GM23338 (cell line): ENCODE measurements at regions not wholly inside any gene's neighbourhood (a gene's known extent, or its start where the extent isn't known, plus 50 kb on each side); places are given as distances from the start of the nearest gene placed in this dataset.

Experiments
- ATAC-seq: fragments of 200-7000 bp; cut with Tn5 transposase; 3 replicates; pipeline ENCODE4 v1.9.1; 2020
- DNase-seq: peaks from one replicate; pipeline ENCODE4 v3.0.0-alpha.2; 2015; ENCODE audit warnings: low spot score
- H2AFZ ChIP-seq: fragments of 200-600 bp; sonication (generic); 2 replicates; pipeline ENCODE4 v1.8.0; 2016; ENCODE audit warnings: antibody characterized with exemption, mild to moderate bottlenecking, moderate library complexity
- H3F3A ChIP-seq: fragments of 200-600 bp; sonication (generic); replicated peaks from 2 replicates; pipeline ENCODE4 v1.8.0; 2017; ENCODE audit warnings: antibody characterized with exemption, mixed run types, low read depth
- H3K27ac ChIP-seq: fragments of 200-600 bp; sonication (generic); 2 replicates; pipeline ENCODE4 v1.6.1; 2016; ENCODE audit warnings: low read depth
- H3K27me3 ChIP-seq: fragments of 200-600 bp; sonication (generic); 2 replicates; pipeline ENCODE4 v1.8.0; 2016; ENCODE audit warnings: mild to moderate bottlenecking, mixed run types, moderate library complexity; ENCODE audit not compliant: insufficient read depth
- H3K36me3 ChIP-seq: fragments of 200-600 bp; sonication (generic); 2 replicates; pipeline ENCODE4 v1.8.0; 2016; ENCODE audit warnings: mild to moderate bottlenecking; ENCODE audit not compliant: insufficient read depth
- H3K4me1 ChIP-seq: fragments of 200-600 bp; sonication (generic); 2 replicates; pipeline ENCODE4 v1.8.0; 2016; ENCODE audit warnings: mild to moderate bottlenecking, moderate library complexity; ENCODE audit not compliant: insufficient read depth
- H3K4me2 ChIP-seq: fragments of 200-600 bp; sonication (generic); 2 replicates; pipeline ENCODE4 v1.7.1; 2017; ENCODE audit warnings: mixed run types
- H3K4me3 ChIP-seq: fragments of 200-600 bp; sonication (generic); 2 replicates; pipeline ENCODE4 v1.6.1; 2016; ENCODE audit warnings: mixed run types
- H3K79me2 ChIP-seq: fragments of 200-600 bp; sonication (generic); replicated peaks from 2 replicates; pipeline ENCODE4 v1.8.0; 2017; ENCODE audit warnings: mild to moderate bottlenecking; ENCODE audit not compliant: insufficient read depth
- H3K9me2 ChIP-seq: fragments of 200-600 bp; sonication (generic); 2 replicates; pipeline ENCODE4 v1.8.0; 2017; ENCODE audit not compliant: insufficient read depth
- H4K20me1 ChIP-seq: fragments of 200-600 bp; sonication (generic); replicated peaks from 2 replicates; pipeline ENCODE4 v1.8.0; 2017; ENCODE audit warnings: mild to moderate bottlenecking; ENCODE audit not compliant: insufficient read depth
- H3K27ac Mint-ChIP-seq: 2 replicates; pipeline ENCODE4 v1.8.0; 2020; ENCODE audit warnings: inconsistent platforms, mild to moderate bottlenecking, moderate library complexity, mixed read lengths
- H3K27me3 Mint-ChIP-seq: 3 replicates; pipeline ENCODE4 v1.8.0; 2022; ENCODE audit warnings: low read depth, mild to moderate bottlenecking, moderate library complexity, mixed read lengths, inconsistent platforms; ENCODE audit not compliant: insufficient read depth, poor library complexity
- H3K36me3 Mint-ChIP-seq: 3 replicates; pipeline ENCODE4 v1.8.0; 2021; ENCODE audit warnings: low read depth, mild to moderate bottlenecking, inconsistent platforms, moderate library complexity, mixed read lengths
- H3K4me1 Mint-ChIP-seq: 3 replicates; pipeline ENCODE4 v1.8.0; 2020; ENCODE audit warnings: mild to moderate bottlenecking, inconsistent platforms, mixed read lengths
- H3K4me3 Mint-ChIP-seq: 3 replicates; pipeline ENCODE4 v1.8.0; 2021; ENCODE audit warnings: moderate library complexity, mild to moderate bottlenecking, inconsistent platforms, mixed read lengths
- H3K9me3 Mint-ChIP-seq: 3 replicates; pipeline ENCODE4 v1.8.0; 2020; ENCODE audit warnings: moderate library complexity, mild to moderate bottlenecking, inconsistent platforms, mixed read lengths
- CREB1 ChIP-seq: fragments of 250-450 bp; sonication (Bioruptor Pico); IDR thresholded peaks from 2 replicates; pipeline ENCODE4 v1.5.0; 2020; ENCODE audit warnings: low read depth, mild to moderate bottlenecking, moderate library complexity
- EZH2 ChIP-seq: fragments of 200-600 bp; sonication (generic); IDR thresholded peaks from one replicate; pipeline ENCODE4 v1.8.0; 2017; ENCODE audit warnings: antibody characterized with exemption, mild to moderate bottlenecking, low read depth; ENCODE audit not compliant: unreplicated experiment
- EZH2phosphoT487 ChIP-seq: fragments of 200-600 bp; sonication (generic); IDR thresholded peaks from one replicate; pipeline ENCODE4 v1.8.1; 2018; ENCODE audit warnings: antibody characterized with exemption; ENCODE audit not compliant: unreplicated experiment
- JUNB ChIP-seq: IDR thresholded peaks from one replicate; pipeline ENCODE4 v1.6.1; 2016; ENCODE audit warnings: antibody characterized with exemption; ENCODE audit not compliant: unreplicated experiment
- NANOG ChIP-seq: IDR thresholded peaks from 2 replicates; pipeline ENCODE4 v1.6.1; 2016; ENCODE audit warnings: antibody characterized with exemption, borderline replicate concordance
- POLR2AphosphoS5 ChIP-seq: IDR thresholded peaks from 2 replicates; pipeline ENCODE4 v1.6.1; 2016; ENCODE audit warnings: antibody characterized with exemption, low read depth
- STAT1 ChIP-seq: IDR thresholded peaks from one replicate; pipeline ENCODE4 v1.6.1; 2016; ENCODE audit warnings: antibody characterized with exemption; ENCODE audit not compliant: unreplicated experiment
- ZNF114 ChIP-seq: fragments of 250-450 bp; sonication (Bioruptor Pico); IDR thresholded peaks from 2 replicates; pipeline ENCODE4 v1.5.0; 2020; ENCODE audit warnings: mild to moderate bottlenecking, moderate library complexity
- TF ChIP-seq, protein P1 (sequence below): IDR thresholded peaks from 2 replicates; pipeline ENCODE4 v1.6.1; 2016; ENCODE audit warnings: antibody characterized with exemption
- TF ChIP-seq, protein P2 (sequence below): IDR thresholded peaks from one replicate; pipeline ENCODE4 v1.6.1; 2018; ENCODE audit warnings: antibody characterized with exemption; ENCODE audit not compliant: unreplicated experiment
- TF ChIP-seq, protein P3 (sequence below), 2 experiments: fragments of 200-600 bp in 1 of 2; sonication (generic) in 1 of 2; conservative IDR thresholded peaks; 2 replicates each; pipeline versions ENCODE4 v1.5.1 to v1.6.1; 2016 to 2017; ENCODE audit warnings: antibody characterized with exemption in 2 of 2, low read depth in 2 of 2, mild to moderate bottlenecking in 2 of 2, moderate library complexity in 1 of 2
- TF ChIP-seq, protein P4 (sequence below): fragments of 250-450 bp; sonication (Bioruptor Pico); IDR thresholded peaks from 2 replicates; pipeline ENCODE4 v1.5.0; 2020; ENCODE audit warnings: mild to moderate bottlenecking, moderate library complexity

DNA sequence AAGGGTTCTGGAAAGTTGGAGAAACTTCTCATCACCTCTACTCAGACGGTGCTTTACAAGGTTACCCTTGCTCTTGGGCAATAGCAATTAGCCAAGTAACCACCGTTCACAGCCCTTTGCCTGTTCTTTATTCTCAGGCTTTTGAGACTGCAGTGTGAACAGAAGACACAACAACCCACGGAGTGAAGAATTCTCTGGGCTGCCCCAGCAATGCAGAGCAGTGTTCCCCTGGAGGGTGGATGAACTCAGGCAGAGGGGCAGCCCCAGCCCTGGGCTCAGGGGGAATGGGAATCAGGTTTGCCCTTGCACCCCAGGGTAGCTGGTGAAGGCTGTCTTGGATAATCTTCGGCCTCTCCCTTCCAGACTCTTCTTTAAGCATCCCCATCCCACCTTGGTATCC lies 69.1 kb downstream of the MCFD2 start (continued):
- TF ChIP-seq, protein P1, sequence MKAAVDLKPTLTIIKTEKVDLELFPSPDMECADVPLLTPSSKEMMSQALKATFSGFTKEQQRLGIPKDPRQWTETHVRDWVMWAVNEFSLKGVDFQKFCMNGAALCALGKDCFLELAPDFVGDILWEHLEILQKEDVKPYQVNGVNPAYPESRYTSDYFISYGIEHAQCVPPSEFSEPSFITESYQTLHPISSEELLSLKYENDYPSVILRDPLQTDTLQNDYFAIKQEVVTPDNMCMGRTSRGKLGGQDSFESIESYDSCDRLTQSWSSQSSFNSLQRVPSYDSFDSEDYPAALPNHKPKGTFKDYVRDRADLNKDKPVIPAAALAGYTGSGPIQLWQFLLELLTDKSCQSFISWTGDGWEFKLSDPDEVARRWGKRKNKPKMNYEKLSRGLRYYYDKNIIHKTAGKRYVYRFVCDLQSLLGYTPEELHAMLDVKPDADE = no peak
- TF ChIP-seq NANOG (no peak), EZH2phosphoT487 (no peak)

DNA sequence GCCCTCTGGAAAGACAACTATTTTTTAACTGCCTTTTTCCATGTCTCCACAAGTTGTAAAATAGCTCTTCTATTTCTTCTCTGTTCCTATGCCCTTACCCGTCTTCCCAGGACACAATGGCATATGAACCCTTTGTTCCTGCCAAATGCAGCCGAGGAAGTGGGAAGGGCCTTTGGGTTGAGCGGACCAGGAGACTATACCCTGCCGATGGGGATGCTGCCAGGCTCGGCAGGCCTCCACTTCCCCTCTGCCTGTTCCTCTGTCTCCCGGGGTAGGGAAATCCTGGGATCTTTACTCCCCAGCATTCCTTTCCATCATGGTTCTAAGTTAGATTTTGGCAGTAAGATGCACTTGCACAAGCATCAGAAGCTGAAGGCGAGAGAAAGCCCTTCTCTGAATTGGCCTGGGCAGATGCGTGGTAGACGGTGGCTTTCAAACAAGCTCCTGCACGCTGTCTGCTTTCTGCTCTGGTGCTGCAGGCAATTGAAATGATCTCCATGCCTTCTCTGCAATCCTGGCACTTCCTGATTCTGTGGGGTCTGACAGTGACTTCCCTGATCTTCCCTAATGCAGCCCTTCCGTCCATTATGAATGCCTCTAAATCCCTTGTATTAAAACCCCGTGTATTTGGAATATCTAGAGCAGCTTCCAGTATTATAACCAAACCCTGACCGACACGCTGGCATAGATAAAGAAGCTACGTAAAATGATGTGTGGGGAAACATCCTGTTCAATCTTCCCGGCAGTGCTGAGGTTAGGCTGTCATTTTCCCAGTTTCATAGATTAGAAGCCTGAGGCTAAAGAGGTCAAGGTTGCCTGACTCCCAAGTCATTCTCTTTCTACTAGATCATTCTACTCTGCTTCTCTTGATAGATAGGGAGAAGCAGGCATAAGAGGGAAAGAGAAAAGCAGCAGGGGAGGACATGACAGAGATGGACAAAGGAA lies 69.8 kb downstream of the MCFD2 start:
- ATAC-seq (no peak), DNase-seq (no peak)
- Mint-ChIP-seq H3K9me3 (no peaks in the 10 kb centered on the region), H3K27ac (no peak overlapping the region), H3K27me3 (peaks cover 4% of the 10 kb centered on the region), H3K36me3 (no peaks in the 10 kb centered on the region), H3K4me3 (no peak overlapping the region), H3K4me1 (peaks cover 2% of the 10 kb centered on the region)
- no peaks in the 10 kb centered on the region for H3K27me3 ChIP-seq
- peaks cover 5% of the 10 kb centered on the region; the same call in 1 of the 2 replicates for H3K9me2 ChIP-seq
- no peak overlapping the region for H3K4me3 ChIP-seq
- no peaks in the 10 kb centered on the region for H3F3A ChIP-seq
- H3K27ac ChIP-seq = no peak overlapping the region
- H3K4me1 ChIP-seq = no peaks in the 10 kb centered on the region
- H4K20me1 ChIP-seq = no peaks in the 10 kb centered on the region
- no peaks in the 10 kb centered on the region for H3K36me3 ChIP-seq
- H3K79me2 ChIP-seq = no peaks in the 10 kb centered on the region
- H2AFZ ChIP-seq = no peak overlapping the region
- H3K4me2 ChIP-seq = no peak overlapping the region
- TF ChIP-seq STAT1 (no peak), POLR2AphosphoS5 (no peak), JUNB (no peak), ZNF114 (CRISPR knock-in tag) (no peak), NANOG (no peak), CREB1 (CRISPR knock-in tag) (no peak), EZH2 (no peak)
- TF ChIP-seq, protein P2, sequence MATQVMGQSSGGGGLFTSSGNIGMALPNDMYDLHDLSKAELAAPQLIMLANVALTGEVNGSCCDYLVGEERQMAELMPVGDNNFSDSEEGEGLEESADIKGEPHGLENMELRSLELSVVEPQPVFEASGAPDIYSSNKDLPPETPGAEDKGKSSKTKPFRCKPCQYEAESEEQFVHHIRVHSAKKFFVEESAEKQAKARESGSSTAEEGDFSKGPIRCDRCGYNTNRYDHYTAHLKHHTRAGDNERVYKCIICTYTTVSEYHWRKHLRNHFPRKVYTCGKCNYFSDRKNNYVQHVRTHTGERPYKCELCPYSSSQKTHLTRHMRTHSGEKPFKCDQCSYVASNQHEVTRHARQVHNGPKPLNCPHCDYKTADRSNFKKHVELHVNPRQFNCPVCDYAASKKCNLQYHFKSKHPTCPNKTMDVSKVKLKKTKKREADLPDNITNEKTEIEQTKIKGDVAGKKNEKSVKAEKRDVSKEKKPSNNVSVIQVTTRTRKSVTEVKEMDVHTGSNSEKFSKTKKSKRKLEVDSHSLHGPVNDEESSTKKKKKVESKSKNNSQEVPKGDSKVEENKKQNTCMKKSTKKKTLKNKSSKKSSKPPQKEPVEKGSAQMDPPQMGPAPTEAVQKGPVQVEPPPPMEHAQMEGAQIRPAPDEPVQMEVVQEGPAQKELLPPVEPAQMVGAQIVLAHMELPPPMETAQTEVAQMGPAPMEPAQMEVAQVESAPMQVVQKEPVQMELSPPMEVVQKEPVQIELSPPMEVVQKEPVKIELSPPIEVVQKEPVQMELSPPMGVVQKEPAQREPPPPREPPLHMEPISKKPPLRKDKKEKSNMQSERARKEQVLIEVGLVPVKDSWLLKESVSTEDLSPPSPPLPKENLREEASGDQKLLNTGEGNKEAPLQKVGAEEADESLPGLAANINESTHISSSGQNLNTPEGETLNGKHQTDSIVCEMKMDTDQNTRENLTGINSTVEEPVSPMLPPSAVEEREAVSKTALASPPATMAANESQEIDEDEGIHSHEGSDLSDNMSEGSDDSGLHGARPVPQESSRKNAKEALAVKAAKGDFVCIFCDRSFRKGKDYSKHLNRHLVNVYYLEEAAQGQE = no peak
- TF ChIP-seq, protein P3, sequence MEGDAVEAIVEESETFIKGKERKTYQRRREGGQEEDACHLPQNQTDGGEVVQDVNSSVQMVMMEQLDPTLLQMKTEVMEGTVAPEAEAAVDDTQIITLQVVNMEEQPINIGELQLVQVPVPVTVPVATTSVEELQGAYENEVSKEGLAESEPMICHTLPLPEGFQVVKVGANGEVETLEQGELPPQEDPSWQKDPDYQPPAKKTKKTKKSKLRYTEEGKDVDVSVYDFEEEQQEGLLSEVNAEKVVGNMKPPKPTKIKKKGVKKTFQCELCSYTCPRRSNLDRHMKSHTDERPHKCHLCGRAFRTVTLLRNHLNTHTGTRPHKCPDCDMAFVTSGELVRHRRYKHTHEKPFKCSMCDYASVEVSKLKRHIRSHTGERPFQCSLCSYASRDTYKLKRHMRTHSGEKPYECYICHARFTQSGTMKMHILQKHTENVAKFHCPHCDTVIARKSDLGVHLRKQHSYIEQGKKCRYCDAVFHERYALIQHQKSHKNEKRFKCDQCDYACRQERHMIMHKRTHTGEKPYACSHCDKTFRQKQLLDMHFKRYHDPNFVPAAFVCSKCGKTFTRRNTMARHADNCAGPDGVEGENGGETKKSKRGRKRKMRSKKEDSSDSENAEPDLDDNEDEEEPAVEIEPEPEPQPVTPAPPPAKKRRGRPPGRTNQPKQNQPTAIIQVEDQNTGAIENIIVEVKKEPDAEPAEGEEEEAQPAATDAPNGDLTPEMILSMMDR (conservative IDR thresholded peaks at IDR 0.05; ENCODE audit: low read depth in 2 of 2) = no peak
- TF ChIP-seq, protein P4, sequence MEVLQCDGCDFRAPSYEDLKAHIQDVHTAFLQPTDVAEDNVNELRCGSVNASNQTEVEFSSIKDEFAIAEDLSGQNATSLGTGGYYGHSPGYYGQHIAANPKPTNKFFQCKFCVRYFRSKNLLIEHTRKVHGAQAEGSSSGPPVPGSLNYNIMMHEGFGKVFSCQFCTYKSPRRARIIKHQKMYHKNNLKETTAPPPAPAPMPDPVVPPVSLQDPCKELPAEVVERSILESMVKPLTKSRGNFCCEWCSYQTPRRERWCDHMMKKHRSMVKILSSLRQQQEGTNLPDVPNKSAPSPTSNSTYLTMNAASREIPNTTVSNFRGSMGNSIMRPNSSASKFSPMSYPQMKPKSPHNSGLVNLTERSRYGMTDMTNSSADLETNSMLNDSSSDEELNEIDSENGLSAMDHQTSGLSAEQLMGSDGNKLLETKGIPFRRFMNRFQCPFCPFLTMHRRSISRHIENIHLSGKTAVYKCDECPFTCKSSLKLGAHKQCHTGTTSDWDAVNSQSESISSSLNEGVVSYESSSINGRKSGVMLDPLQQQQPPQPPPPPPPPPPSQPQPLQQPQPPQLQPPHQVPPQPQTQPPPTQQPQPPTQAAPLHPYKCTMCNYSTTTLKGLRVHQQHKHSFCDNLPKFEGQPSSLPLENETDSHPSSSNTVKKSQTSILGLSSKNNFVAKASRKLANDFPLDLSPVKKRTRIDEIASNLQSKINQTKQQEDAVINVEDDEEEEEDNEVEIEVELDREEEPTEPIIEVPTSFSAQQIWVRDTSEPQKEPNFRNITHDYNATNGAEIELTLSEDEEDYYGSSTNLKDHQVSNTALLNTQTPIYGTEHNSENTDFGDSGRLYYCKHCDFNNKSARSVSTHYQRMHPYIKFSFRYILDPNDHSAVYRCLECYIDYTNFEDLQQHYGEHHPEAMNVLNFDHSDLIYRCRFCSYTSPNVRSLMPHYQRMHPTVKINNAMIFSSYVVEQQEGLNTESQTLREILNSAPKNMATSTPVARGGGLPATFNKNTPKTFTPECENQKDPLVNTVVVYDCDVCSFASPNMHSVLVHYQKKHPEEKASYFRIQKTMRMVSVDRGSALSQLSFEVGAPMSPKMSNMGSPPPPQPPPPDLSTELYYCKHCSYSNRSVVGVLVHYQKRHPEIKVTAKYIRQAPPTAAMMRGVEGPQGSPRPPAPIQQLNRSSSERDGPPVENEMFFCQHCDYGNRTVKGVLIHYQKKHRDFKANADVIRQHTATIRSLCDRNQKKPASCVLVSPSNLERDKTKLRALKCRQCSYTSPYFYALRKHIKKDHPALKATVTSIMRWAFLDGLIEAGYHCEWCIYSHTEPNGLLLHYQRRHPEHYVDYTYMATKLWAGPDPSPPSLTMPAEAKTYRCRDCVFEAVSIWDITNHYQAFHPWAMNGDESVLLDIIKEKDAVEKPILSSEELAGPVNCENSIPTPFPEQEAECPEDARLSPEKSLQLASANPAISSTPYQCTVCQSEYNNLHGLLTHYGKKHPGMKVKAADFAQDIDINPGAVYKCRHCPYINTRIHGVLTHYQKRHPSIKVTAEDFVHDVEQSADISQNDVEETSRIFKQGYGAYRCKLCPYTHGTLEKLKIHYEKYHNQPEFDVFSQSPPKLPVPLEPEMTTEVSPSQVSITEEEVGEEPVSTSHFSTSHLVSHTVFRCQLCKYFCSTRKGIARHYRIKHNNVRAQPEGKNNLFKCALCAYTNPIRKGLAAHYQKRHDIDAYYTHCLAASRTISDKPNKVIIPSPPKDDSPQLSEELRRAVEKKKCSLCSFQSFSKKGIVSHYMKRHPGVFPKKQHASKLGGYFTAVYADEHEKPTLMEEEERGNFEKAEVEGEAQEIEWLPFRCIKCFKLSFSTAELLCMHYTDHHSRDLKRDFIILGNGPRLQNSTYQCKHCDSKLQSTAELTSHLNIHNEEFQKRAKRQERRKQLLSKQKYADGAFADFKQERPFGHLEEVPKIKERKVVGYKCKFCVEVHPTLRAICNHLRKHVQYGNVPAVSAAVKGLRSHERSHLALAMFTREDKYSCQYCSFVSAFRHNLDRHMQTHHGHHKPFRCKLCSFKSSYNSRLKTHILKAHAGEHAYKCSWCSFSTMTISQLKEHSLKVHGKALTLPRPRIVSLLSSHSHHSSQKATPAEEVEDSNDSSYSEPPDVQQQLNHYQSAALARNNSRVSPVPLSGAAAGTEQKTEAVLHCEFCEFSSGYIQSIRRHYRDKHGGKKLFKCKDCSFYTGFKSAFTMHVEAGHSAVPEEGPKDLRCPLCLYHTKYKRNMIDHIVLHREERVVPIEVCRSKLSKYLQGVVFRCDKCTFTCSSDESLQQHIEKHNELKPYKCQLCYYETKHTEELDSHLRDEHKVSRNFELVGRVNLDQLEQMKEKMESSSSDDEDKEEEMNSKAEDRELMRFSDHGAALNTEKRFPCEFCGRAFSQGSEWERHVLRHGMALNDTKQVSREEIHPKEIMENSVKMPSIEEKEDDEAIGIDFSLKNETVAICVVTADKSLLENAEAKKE (CRISPR knock-in tag) = no peak
